ENCODE measurements at regions not wholly inside any gene's neighbourhood (a gene's known extent, or its start where the extent isn't known, plus 50 kb on each side); places are given as distances from the start of the nearest gene placed in this dataset.

GRCh38 chr21:25179116-25179515 lies 428.2 kb downstream of the MRPL39 start:
- TF ChIP-seq CTCF (IDR thresholded peaks at IDR 0.05) (no peak), POLR2A (IDR thresholded peaks at IDR 0.05) (no peak)

Data from body of pancreas (tissue), 4 donors.